Uterus (tissue), 2 donors: ENCODE measurements at regions not wholly inside any gene's neighbourhood (a gene's known extent, or its start where the extent isn't known, plus 50 kb on each side); places are given as distances from the start of the nearest gene placed in this dataset.

Experiments used
- POLR2A ChIP-seq, 2 donors: fragments of 450-650 bp; IDR thresholded peaks; one replicate each; pipeline ENCODE4 v1.6.1; 2016; ENCODE audit warnings: antibody characterized with exemption in 2 of 2, mild to moderate bottlenecking in 1 of 2, moderate library complexity in 1 of 2
- TF ChIP-seq, protein P1 (sequence below), 4 experiments: fragments of 200-600 bp in 2 of 4; fragments of 450-650 bp in 2 of 4; sonication (generic) in 2 of 4; IDR thresholded peaks; one replicate each; pipeline ENCODE4 v1.5.1; 2016 to 2019; ENCODE audit warnings: antibody characterized with exemption in 4 of 4, mild to moderate bottlenecking in 2 of 4, moderate library complexity in 1 of 4

DNA sequence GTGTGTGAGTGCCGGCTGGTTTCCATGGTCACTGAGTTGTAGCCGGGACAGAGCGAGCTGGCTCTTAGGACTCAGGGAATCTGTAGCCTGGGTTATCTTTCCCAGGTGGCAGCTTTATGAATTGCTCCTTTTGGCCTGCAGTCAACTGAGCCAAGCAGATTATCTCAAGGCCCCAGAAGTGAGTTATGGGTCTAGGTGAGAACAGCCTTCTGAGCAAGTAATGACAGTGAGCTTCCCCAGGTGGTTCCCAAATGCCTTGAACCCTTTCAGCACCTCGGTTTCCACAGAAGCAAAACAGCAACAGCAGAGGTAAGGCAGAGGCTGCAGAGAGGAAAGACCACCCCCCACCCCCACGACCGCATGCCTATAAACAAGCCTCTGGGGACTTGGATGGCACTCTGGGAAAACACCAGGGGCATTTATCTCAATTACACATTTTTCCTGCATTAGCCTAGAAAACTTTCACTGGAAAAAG lies 56.7 kb upstream of the DGKG start:
- TF ChIP-seq, protein P1, sequence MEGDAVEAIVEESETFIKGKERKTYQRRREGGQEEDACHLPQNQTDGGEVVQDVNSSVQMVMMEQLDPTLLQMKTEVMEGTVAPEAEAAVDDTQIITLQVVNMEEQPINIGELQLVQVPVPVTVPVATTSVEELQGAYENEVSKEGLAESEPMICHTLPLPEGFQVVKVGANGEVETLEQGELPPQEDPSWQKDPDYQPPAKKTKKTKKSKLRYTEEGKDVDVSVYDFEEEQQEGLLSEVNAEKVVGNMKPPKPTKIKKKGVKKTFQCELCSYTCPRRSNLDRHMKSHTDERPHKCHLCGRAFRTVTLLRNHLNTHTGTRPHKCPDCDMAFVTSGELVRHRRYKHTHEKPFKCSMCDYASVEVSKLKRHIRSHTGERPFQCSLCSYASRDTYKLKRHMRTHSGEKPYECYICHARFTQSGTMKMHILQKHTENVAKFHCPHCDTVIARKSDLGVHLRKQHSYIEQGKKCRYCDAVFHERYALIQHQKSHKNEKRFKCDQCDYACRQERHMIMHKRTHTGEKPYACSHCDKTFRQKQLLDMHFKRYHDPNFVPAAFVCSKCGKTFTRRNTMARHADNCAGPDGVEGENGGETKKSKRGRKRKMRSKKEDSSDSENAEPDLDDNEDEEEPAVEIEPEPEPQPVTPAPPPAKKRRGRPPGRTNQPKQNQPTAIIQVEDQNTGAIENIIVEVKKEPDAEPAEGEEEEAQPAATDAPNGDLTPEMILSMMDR (IDR thresholded peaks at IDR 0.05): no peak
- no peak for TF ChIP-seq POLR2A (IDR thresholded peaks at IDR 0.05)
